H1 (cell line): ENCODE measurements at regions not wholly inside any gene's neighbourhood (a gene's known extent, or its start where the extent isn't known, plus 50 kb on each side); places are given as distances from the start of the nearest gene placed in this dataset.

Experiments
- CTCF ChIA-PET: fragments of 300-600 bp; sonication (Branson Sonifier 250); formaldehyde crosslinking; loops from one replicate; lab custom pipeline; 2021; ENCODE audit not compliant: partially characterized antibody; lab: Charles Lee
- POLR2A ChIA-PET: fragments of 300-600 bp; sonication (Branson Sonifier 250); formaldehyde crosslinking; loops from one replicate; lab custom pipeline; 2021; ENCODE audit warnings: inconsistent platforms; ENCODE audit not compliant: partially characterized antibody; lab: Charles Lee
- DNase-seq, 2 experiments: peaks; one replicate each; pipeline versions ENCODE4 v3.0.0 to v3.0.0-alpha.2; 2010 to 2022; ENCODE audit warnings: low spot score in 2 of 2, low read depth in 1 of 2, mixed read lengths in 1 of 2
- FAIRE-seq: peaks from 2 replicates; lab custom pipeline; 2011; peaks lifted over from hg19 to GRCh38; lab: Jason Lieb, UNC
- H2AFZ ChIP-seq: 2 replicates; pipeline ENCODE4 v1.8.1; 2012; ENCODE audit warnings: low read length, inconsistent platforms
- H2AK5ac ChIP-seq: 2 replicates; pipeline ENCODE4 v1.6.1; 2013; ENCODE audit warnings: low read depth, low read length
- H2BK120ac ChIP-seq: replicated peaks from 2 replicates; pipeline ENCODE3; 2013; ENCODE audit warnings: low read depth, low read length, inconsistent platforms
- H2BK12ac ChIP-seq: 2 replicates; pipeline ENCODE4 v1.6.1; 2013; ENCODE audit warnings: low read depth, low read length
- H2BK15ac ChIP-seq: 2 replicates; pipeline ENCODE4 v1.6.1; 2013; ENCODE audit warnings: low read length
- H2BK20ac ChIP-seq: 2 replicates; pipeline ENCODE4 v1.6.1; 2013; ENCODE audit warnings: low read length
- H2BK5ac ChIP-seq: 2 replicates; pipeline ENCODE4 v1.6.1; 2013; ENCODE audit warnings: low read depth, low read length
- H3K14ac ChIP-seq: 2 replicates; pipeline ENCODE4 v1.6.1; 2013; ENCODE audit warnings: inconsistent platforms; ENCODE audit not compliant: insufficient read length
- H3K18ac ChIP-seq: 2 replicates; pipeline ENCODE4 v1.6.1; 2013; ENCODE audit warnings: low read length; ENCODE audit errors: extremely low read depth
- H3K23ac ChIP-seq: 2 replicates; pipeline ENCODE4 v1.6.1; 2013; ENCODE audit warnings: inconsistent platforms; ENCODE audit not compliant: insufficient read length
- H3K23me2 ChIP-seq: 2 replicates; pipeline ENCODE4 v1.6.1; 2013; ENCODE audit warnings: low read depth, low read length
- H3K27ac ChIP-seq: 2 replicates; pipeline ENCODE4 v1.6.1; 2011; ENCODE audit warnings: low read depth, low read length, inconsistent platforms
- H3K27me3 ChIP-seq, 4 experiments: replicated peaks in 1 of 4; 1 replicate in 1 of 4; 2 replicates in 3 of 4; pipeline versions ENCODE4 v1.6.1 to v1.8.1; 2011 to 2013; ENCODE audit warnings: low read length in 3 of 4, mild to moderate bottlenecking in 3 of 4, inconsistent platforms in 2 of 4, mixed read lengths in 2 of 4, moderate library complexity in 1 of 4; ENCODE audit not compliant: control insufficient read depth in 3 of 4, insufficient read depth in 3 of 4; ENCODE audit errors: extremely low read depth in 1 of 4
- H3K36me3 ChIP-seq, 4 experiments: 2 replicates each; pipeline versions ENCODE4 v1.6.1 to v1.8.1; 2011 to 2013; ENCODE audit warnings: mild to moderate bottlenecking in 4 of 4, low read length in 3 of 4, moderate library complexity in 2 of 4, control low read depth in 1 of 4, inconsistent platforms in 1 of 4; ENCODE audit not compliant: insufficient read depth in 4 of 4, control insufficient read depth in 2 of 4
- H3K4ac ChIP-seq: replicated peaks from 2 replicates; pipeline ENCODE3; 2013; ENCODE audit warnings: low read length, low read depth, mixed read lengths, inconsistent platforms; ENCODE audit not compliant: insufficient read length
- H3K4me1 ChIP-seq, 4 experiments: replicated peaks in 1 of 4; 1 replicate in 1 of 4; 2 replicates in 3 of 4; pipeline versions ENCODE4 v1.6.1 to v1.8.1; 2011 to 2013; ENCODE audit warnings: low read length in 3 of 4, inconsistent platforms in 2 of 4, mixed read lengths in 1 of 4; ENCODE audit not compliant: insufficient read depth in 4 of 4, control insufficient read depth in 3 of 4
- H3K4me2 ChIP-seq, 2 experiments: 2 replicates each; pipeline versions ENCODE4 v1.6.1 to v1.8.1; 2011 to 2013; ENCODE audit warnings: low read depth in 2 of 2, low read length in 2 of 2, control low read depth in 1 of 2, inconsistent platforms in 1 of 2, mild to moderate bottlenecking in 1 of 2; ENCODE audit not compliant: insufficient read depth in 1 of 2
- H3K4me3 ChIP-seq, 4 experiments: fragments of 200-600, 300-600 bp in 1 of 4; sonication (generic), shearing (Covaris generic), sonication (Bioruptor Twin) in 1 of 4; 2 replicates each; pipeline versions ENCODE4 v1.5.1 to v1.8.1; 2011 to 2016; ENCODE audit warnings: low read length in 4 of 4, low read depth in 3 of 4, control low read depth in 2 of 4, inconsistent platforms in 2 of 4, mild to moderate bottlenecking in 2 of 4, mixed read lengths in 1 of 4, moderate library complexity in 1 of 4; ENCODE audit not compliant: insufficient read depth in 2 of 4; ENCODE audit errors: extremely low read depth in 1 of 4
- H3K56ac ChIP-seq: replicated peaks from 2 replicates; pipeline ENCODE3; 2013; ENCODE audit warnings: low read depth, mild to moderate bottlenecking, mixed read lengths, low read length, inconsistent platforms; ENCODE audit not compliant: insufficient read length
- H3K79me1 ChIP-seq: 2 replicates; pipeline ENCODE4 v1.6.1; 2013; ENCODE audit warnings: low read depth, low read length, control low read depth
- H3K79me2 ChIP-seq, 2 experiments: 2 replicates each; pipeline versions ENCODE4 v1.6.1 to v1.8.1; 2012 to 2013; ENCODE audit warnings: low read length in 2 of 2, mild to moderate bottlenecking in 2 of 2, inconsistent platforms in 1 of 2; ENCODE audit not compliant: insufficient read depth in 2 of 2, control insufficient read depth in 1 of 2
- H3K9ac ChIP-seq, 4 experiments: replicated peaks in 1 of 4; 1 replicate in 1 of 4; 2 replicates in 3 of 4; pipeline versions ENCODE4 v1.6.1 to v1.8.1; 2011 to 2013; ENCODE audit warnings: low read depth in 3 of 4, low read length in 3 of 4, control low read depth in 2 of 4, mild to moderate bottlenecking in 2 of 4, moderate library complexity in 2 of 4, inconsistent platforms in 1 of 4; ENCODE audit errors: extremely low read depth in 1 of 4
- H3K9me3 ChIP-seq, 2 experiments: 2 replicates each; pipeline versions ENCODE4 v1.6.1 to v1.8.1; 2012 to 2013; ENCODE audit warnings: mild to moderate bottlenecking in 2 of 2, moderate library complexity in 2 of 2, control low read depth in 1 of 2, inconsistent platforms in 1 of 2, low read depth in 1 of 2, low read length in 1 of 2, mixed read lengths in 1 of 2; ENCODE audit not compliant: insufficient read depth in 2 of 2
- H4K20me1 ChIP-seq, 2 experiments: replicated peaks in 1 of 2; 2 replicates each; pipeline versions ENCODE3 to v1.8.1; 2011 to 2013; ENCODE audit warnings: inconsistent platforms in 2 of 2, low read length in 2 of 2, mild to moderate bottlenecking in 1 of 2; ENCODE audit not compliant: insufficient read depth in 2 of 2, control insufficient read depth in 1 of 2
- H4K5ac ChIP-seq: 2 replicates; pipeline ENCODE4 v1.6.1; 2013; ENCODE audit warnings: low read length, low read depth, mixed read lengths, inconsistent platforms; ENCODE audit not compliant: insufficient read length
- H4K8ac ChIP-seq: 2 replicates; pipeline ENCODE4 v1.8.0; 2013; ENCODE audit warnings: mild to moderate bottlenecking, moderate library complexity, low read length, inconsistent platforms; ENCODE audit not compliant: insufficient read depth; ENCODE audit errors: extremely low read depth
- H4K91ac ChIP-seq: replicated peaks from 2 replicates; pipeline ENCODE3; 2013; ENCODE audit warnings: low read length, mixed read lengths, inconsistent platforms; ENCODE audit not compliant: insufficient read length
- ASH2L ChIP-seq: fragments of 200-600, 300-600 bp; sonication (generic); IDR thresholded peaks from one replicate; pipeline ENCODE4 v1.7.1; 2017; ENCODE audit warnings: low read length
- BACH1 ChIP-seq: IDR thresholded peaks from 2 replicates; pipeline ENCODE4 v1.6.1; 2012; ENCODE audit warnings: low read length, improper control_type of control experiment
- CHD2 ChIP-seq: IDR thresholded peaks from 2 replicates; pipeline ENCODE4 v1.6.1; 2012; ENCODE audit warnings: low read length, improper control_type of control experiment
- EZH2 ChIP-seq: fragments of 200-600 bp; sonication (generic); IDR thresholded peaks from 2 replicates; pipeline ENCODE4 v1.7.1; 2012; ENCODE audit warnings: low read depth, mild to moderate bottlenecking, moderate library complexity, low read length, inconsistent platforms; ENCODE audit not compliant: severe bottlenecking
- FOSL1 ChIP-seq: IDR thresholded peaks from 2 replicates; pipeline ENCODE4 v1.6.1; 2011; ENCODE audit warnings: mild to moderate bottlenecking, low read depth, low read length, moderate library complexity; ENCODE audit not compliant: insufficient read depth
- HDAC6 ChIP-seq: IDR thresholded peaks from one replicate; pipeline ENCODE4 v1.7.1; 2012; ENCODE audit warnings: low read depth, mild to moderate bottlenecking, inconsistent platforms, low read length, moderate library complexity
- KDM5A ChIP-seq: fragments of 200-600 bp; IDR thresholded peaks from 2 replicates; pipeline ENCODE4 v1.7.1; 2012; ENCODE audit warnings: mild to moderate bottlenecking, low read length, inconsistent platforms, mixed read lengths
- NRF1 ChIP-seq: IDR thresholded peaks from 2 replicates; pipeline ENCODE4 v1.6.1; 2011; ENCODE audit warnings: mild to moderate bottlenecking, low read depth, low read length, improper control_type of control experiment
- RNF2 ChIP-seq: fragments of 200-900, 300-1000 bp; sonication (generic); IDR thresholded peaks from 2 replicates; pipeline ENCODE4 v1.7.1; 2016; ENCODE audit warnings: borderline replicate concordance, low read depth, mild to moderate bottlenecking, antibody characterized with exemption, low read length; ENCODE audit not compliant: poor library complexity, severe bottlenecking; ENCODE audit errors: missing control alignments
- SIX5 ChIP-seq: IDR thresholded peaks from 2 replicates; pipeline ENCODE4 v1.6.1; 2011; ENCODE audit warnings: mild to moderate bottlenecking, low read depth, low read length
- SP2 ChIP-seq: IDR thresholded peaks from 2 replicates; pipeline ENCODE4 v1.6.1; 2012; ENCODE audit warnings: mild to moderate bottlenecking, low read length, inconsistent platforms
- SRF ChIP-seq: IDR thresholded peaks from 2 replicates; pipeline ENCODE4 v1.6.1; 2011; ENCODE audit warnings: mild to moderate bottlenecking, low read depth, low read length, moderate library complexity
- TBP ChIP-seq: IDR thresholded peaks from 2 replicates; pipeline ENCODE4 v1.6.1; 2011; ENCODE audit warnings: low read depth, low read length, improper control_type of control experiment
- YY1 ChIP-seq: IDR thresholded peaks from 2 replicates; pipeline ENCODE4 v1.6.1; 2011; ENCODE audit warnings: low read depth, mild to moderate bottlenecking, low read length
- WGBS, 2 experiments: shearing (Covaris generic) in 1 of 2; methylation state at CpG; one replicate each; pipeline versions ENCODE4 v1.1.6 to v1.1.7; 2013 to 2015; ENCODE audit warnings: low lambda C conversion rate in 2 of 2, mixed read lengths in 2 of 2, inconsistent platforms in 1 of 2, low coverage in 1 of 2, missing lambda C conversion rate in 1 of 2; ENCODE audit not compliant: insufficient replicate concordance in 2 of 2, insufficient coverage in 1 of 2, insufficient read length in 1 of 2; ENCODE audit errors: extremely low coverage in 1 of 2, missing lambda C conversion rate in 1 of 2; 5-methylcytosine and 5-hydroxymethylcytosine counted together

DNA sequence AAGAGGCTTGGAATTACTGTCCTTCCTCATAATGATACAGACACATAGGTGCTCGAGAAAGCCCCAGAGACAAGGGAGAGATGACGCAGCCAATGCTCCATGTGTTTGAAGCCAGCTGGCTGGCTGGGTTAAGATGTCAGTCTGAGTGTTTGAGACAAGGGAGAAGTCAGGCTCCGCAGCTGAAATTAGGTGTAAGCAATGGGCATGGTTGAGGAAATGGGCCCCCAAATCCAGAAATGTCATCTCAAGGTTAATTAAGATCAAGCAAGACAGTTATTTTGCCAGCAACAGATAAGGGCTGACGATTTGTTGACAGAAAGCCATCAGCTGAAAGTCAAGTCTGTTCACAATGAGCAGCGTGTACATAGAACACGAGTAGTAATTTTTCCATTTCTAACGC is 713.4 kb downstream of the IRX1 start:
- Histone ChIP-seq H3K4ac (no peak overlapping the region), H2BK12ac (no peak overlapping the region), H3K79me2 (no peaks in the 10 kb centered on the region), H3K4me2 (no peak overlapping the region), H3K27me3 (no peaks in the 10 kb centered on the region), H3K4me3 (no peak overlapping the region), H2BK120ac (no peak overlapping the region), H2BK15ac (no peak overlapping the region), H4K91ac (no peak overlapping the region), H3K23me2 (peaks cover 4% of the 10 kb centered on the region; the same call in 1 of the 2 replicates), H3K56ac (no peak overlapping the region), H3K14ac (no peak overlapping the region), H3K18ac (no peak overlapping the region), H2AK5ac (no peak overlapping the region), H2BK5ac (no peak overlapping the region), H3K4me1 (peaks cover 0 to 2% (median 0%) of the 10 kb centered on the region in 4 experiments; a peak in 3 of 7 replicates), H2AFZ (0 out of 2 replicates have a peak overlapping the region, but pooled peaks have one; percentile 67), H4K20me1 (no peaks in the 10 kb centered on the region), H4K5ac (no peak overlapping the region), H3K9ac (no peak overlapping the region), H3K79me1 (no peaks in the 10 kb centered on the region), H3K36me3 (no peaks in the 10 kb centered on the region), H3K27ac (no peak overlapping the region), H4K8ac (no peak overlapping the region), H3K9me3 (no peaks in the 10 kb centered on the region), H3K23ac (no peak overlapping the region), H2BK20ac (no peak overlapping the region)
- no peak for DNase-seq
- no peak for FAIRE-seq
- ChIA-PET CTCF (interaction anchor here (2.2 kb wide), 1 partner anchor 13 kb away, joined by 11 read pairs; no protein-coding TSS in a partner anchor), POLR2A (no interaction called here)
- 91% methylated on average over 7 of the region's 7 CpGs; no CpG with 5 or more reads in 1 of the 2 experiments for WGBS, 2 experiments
- TF ChIP-seq TBP (no peak), SP2 (no peak), RNF2 (no peak), YY1 (no peak), SIX5 (no peak), CHD2 (no peak), SRF (no peak), BACH1 (no peak), NRF1 (no peak), KDM5A (no peak), FOSL1 (no peak), HDAC6 (no peak), EZH2 (no peak), ASH2L (no peak)
